ENCODE measurements at regions not wholly inside any gene's neighbourhood (a gene's known extent, or its start where the extent isn't known, plus 50 kb on each side); places are given as distances from the start of the nearest gene placed in this dataset.
"Not testable (repeated sequence)": the region's sequence is repeated elsewhere in the genome, so short reads cannot be mapped to it uniquely, and the experiment has no call there.

DNA sequence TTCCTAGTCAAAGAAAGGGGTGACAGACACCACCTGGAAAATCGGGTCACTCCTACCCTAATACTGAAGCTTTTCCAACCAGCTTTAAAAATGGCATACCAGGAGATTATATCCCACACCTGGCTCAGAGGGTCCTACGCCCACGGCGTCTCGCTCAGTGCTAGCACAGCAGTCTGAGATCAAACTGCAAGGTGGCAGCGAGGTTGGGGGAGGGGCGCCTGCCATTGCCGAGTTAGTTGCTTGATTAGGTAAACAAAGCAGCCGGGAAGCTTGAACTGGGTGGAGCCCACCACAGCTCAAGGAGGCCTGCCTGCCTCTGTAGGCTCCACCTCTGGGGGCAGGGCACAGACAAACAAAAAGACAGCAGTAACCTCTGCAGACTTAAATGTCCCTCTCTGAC is 127.1 kb downstream of the NXPE2 start:
- H3K79me2 ChIP-seq (ENCODE audit: control insufficient read depth, insufficient read depth, low read length); H3K18ac ChIP-seq (ENCODE audit: low read length); H3K4ac ChIP-seq (ENCODE audit: low read depth, low read length); H3K27ac ChIP-seq (ENCODE audit: low read depth, low read length); H4K5ac ChIP-seq (ENCODE audit: low read length); H3K56ac ChIP-seq (ENCODE audit: low read length); H3K9ac ChIP-seq (ENCODE audit: low read length); H3K4me2 ChIP-seq (ENCODE audit: low read length); H3K79me1 ChIP-seq (ENCODE audit: low read length); H3K4me3 ChIP-seq (ENCODE audit: low read length); H2BK5ac ChIP-seq (ENCODE audit: low read length); DNase-seq; H3K4me1 ChIP-seq (ENCODE audit: control insufficient read depth, low read depth, low read length); H3K27me3 ChIP-seq (ENCODE audit: insufficient read depth, low read length, poor library complexity); H2BK120ac ChIP-seq (ENCODE audit: low read depth, low read length); H2BK15ac ChIP-seq (replicated peaks; ENCODE audit: low read depth); H4K8ac ChIP-seq (ENCODE audit: low read depth, low read length); H3K23ac ChIP-seq (ENCODE audit: low read length); H3K36me3 ChIP-seq (ENCODE audit: control insufficient read depth, insufficient read depth, low read length); H2AK5ac ChIP-seq (ENCODE audit: low read length): not testable (repeated sequence)
- no CpG with 5 or more reads among the region's 9 CpGs for WGBS (ENCODE audit: extremely low coverage, insufficient coverage, low lambda C conversion rate)

DNA sequence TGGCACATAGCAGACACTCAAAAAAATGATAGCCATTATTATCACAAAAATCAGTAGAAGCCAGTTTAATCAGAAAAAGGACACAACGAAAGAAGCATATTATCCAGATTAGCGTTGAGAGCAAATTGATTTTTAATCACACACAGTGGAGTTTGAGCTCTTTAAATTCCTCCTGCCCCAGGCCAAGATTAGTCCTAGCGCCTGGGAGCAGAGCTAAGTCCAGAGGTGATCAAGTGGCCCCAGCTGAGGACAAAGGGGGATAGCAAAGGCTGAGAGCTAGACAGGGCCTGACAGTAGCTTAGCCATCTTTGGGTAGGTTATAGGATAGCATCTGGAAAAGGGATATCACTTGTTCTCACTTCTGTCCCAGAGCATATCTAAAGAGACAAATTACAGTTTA is 133.6 kb downstream of the NXPE2 start:
- no peak overlapping the region for H4K5ac ChIP-seq (ENCODE audit: low read length)
- no peak overlapping the region for H4K8ac ChIP-seq (ENCODE audit: low read depth, low read length)
- H3K79me1 ChIP-seq (ENCODE audit: low read length) = no peaks in the 10 kb centered on the region
- H3K56ac ChIP-seq (ENCODE audit: low read length) = no peak overlapping the region
- no peaks in the 10 kb centered on the region for H3K36me3 ChIP-seq (ENCODE audit: control insufficient read depth, insufficient read depth, low read length)
- H2BK5ac ChIP-seq (ENCODE audit: low read length) = no peak overlapping the region
- no peaks in the 10 kb centered on the region for H3K27me3 ChIP-seq (ENCODE audit: insufficient read depth, low read length, poor library complexity)
- no peak for DNase-seq
- no peak overlapping the region for H3K4me3 ChIP-seq (ENCODE audit: low read length)
- no peaks in the 10 kb centered on the region for H3K4me1 ChIP-seq (ENCODE audit: control insufficient read depth, low read depth, low read length)
- no peak overlapping the region for H2AK5ac ChIP-seq (ENCODE audit: low read length)
- no peak overlapping the region for H3K9ac ChIP-seq (ENCODE audit: low read length)
- no peak overlapping the region for H3K23ac ChIP-seq (ENCODE audit: low read length)
- no peak overlapping the region for H3K4ac ChIP-seq (ENCODE audit: low read depth, low read length)
- no peak overlapping the region for H2BK120ac ChIP-seq (ENCODE audit: low read depth, low read length)
- no peak overlapping the region for H3K27ac ChIP-seq (ENCODE audit: low read depth, low read length)
- H3K18ac ChIP-seq (ENCODE audit: low read length) = no peak overlapping the region
- H3K79me2 ChIP-seq (ENCODE audit: control insufficient read depth, insufficient read depth, low read length) = no peaks in the 10 kb centered on the region
- H2BK15ac ChIP-seq (replicated peaks; ENCODE audit: low read depth) = no peak overlapping the region
- H3K4me2 ChIP-seq (ENCODE audit: low read length) = no peak overlapping the region
- WGBS (ENCODE audit: extremely low coverage, insufficient coverage, low lambda C conversion rate) = no CpG with 5 or more reads among the region's 3 CpGs

DNA sequence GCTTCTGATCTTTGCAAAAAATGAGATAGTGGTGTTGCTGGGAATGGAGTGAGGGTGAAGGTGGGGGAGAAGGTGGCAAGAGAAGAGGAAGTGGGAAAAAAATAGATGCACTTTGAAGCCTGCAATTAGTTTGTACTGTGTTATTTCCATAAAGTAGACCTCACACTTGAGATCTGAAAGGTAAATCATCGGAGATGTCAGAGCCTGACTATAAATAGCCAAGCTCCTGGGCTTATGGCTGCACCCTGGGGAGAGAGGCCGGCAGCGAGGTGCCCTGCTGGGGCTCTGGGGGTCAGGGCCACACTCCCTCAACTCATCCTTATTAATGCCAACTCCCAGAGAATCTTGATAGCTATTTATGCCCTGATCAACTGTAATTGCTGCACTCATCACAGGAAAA is 134.4 kb downstream of the NXPE2 start:
- Histone ChIP-seq H3K18ac (ENCODE audit: low read length) (no peak overlapping the region), H3K79me1 (ENCODE audit: low read length) (no peaks in the 10 kb centered on the region), H4K5ac (ENCODE audit: low read length) (no peak overlapping the region), H3K4me1 (ENCODE audit: control insufficient read depth, low read depth, low read length) (no peaks in the 10 kb centered on the region), H3K4ac (ENCODE audit: low read depth, low read length) (no peak overlapping the region), H3K79me2 (ENCODE audit: control insufficient read depth, insufficient read depth, low read length) (no peaks in the 10 kb centered on the region), H2BK120ac (ENCODE audit: low read depth, low read length) (no peak overlapping the region), H3K23ac (ENCODE audit: low read length) (no peak overlapping the region), H3K9ac (ENCODE audit: low read length) (no peak overlapping the region), H2AK5ac (ENCODE audit: low read length) (no peak overlapping the region), H2BK15ac (replicated peaks; ENCODE audit: low read depth) (no peak overlapping the region), H3K27me3 (ENCODE audit: insufficient read depth, low read length, poor library complexity) (no peaks in the 10 kb centered on the region), H3K56ac (ENCODE audit: low read length) (no peak overlapping the region), H3K4me3 (ENCODE audit: low read length) (no peak overlapping the region), H3K4me2 (ENCODE audit: low read length) (no peak overlapping the region), H3K36me3 (ENCODE audit: control insufficient read depth, insufficient read depth, low read length) (no peaks in the 10 kb centered on the region), H4K8ac (ENCODE audit: low read depth, low read length) (no peak overlapping the region), H3K27ac (ENCODE audit: low read depth, low read length) (no peak overlapping the region), H2BK5ac (ENCODE audit: low read length) (no peak overlapping the region)
- WGBS (ENCODE audit: extremely low coverage, insufficient coverage, low lambda C conversion rate) = no CpG with 5 or more reads among the region's 3 CpGs
- DNase-seq = no peak

DNA sequence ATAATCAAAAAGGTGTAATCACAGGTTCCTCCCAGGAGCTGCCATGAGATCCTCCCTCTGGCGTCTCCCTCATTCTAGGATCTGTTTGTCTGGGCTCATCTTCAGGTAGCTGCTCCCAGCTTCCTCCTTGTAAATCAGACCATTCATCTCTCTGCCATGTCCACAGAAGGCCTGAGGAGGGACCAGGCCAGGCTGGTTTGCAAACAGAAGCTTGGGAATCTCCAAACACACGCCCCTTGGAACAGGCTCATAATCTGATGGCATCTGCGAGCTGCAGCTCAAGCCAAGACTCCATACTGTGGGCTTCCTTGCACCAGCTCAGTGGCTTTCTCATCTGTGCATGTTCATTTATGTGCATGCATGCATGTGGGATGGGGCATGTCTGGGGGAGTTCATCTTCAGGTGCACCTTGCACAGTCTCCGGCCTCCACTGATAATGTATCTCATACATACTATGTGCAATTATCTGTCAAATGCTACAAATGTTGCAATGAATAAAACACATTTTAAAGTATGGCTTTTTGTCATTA is 134.9 kb downstream of the NXPE2 start:
- no CpG with 5 or more reads among the region's 4 CpGs for WGBS (ENCODE audit: extremely low coverage, insufficient coverage, low lambda C conversion rate)
- Histone ChIP-seq H4K8ac (ENCODE audit: low read depth, low read length) (no peak overlapping the region), H2AK5ac (ENCODE audit: low read length) (no peak overlapping the region), H3K18ac (ENCODE audit: low read length) (no peak overlapping the region), H3K79me1 (ENCODE audit: low read length) (no peaks in the 10 kb centered on the region), H3K27ac (ENCODE audit: low read depth, low read length) (no peak overlapping the region), H3K4me1 (ENCODE audit: control insufficient read depth, low read depth, low read length) (no peaks in the 10 kb centered on the region), H3K36me3 (ENCODE audit: control insufficient read depth, insufficient read depth, low read length) (no peaks in the 10 kb centered on the region), H3K9ac (ENCODE audit: low read length) (no peak overlapping the region), H3K79me2 (ENCODE audit: control insufficient read depth, insufficient read depth, low read length) (no peaks in the 10 kb centered on the region), H2BK15ac (replicated peaks; ENCODE audit: low read depth) (no peak overlapping the region), H3K23ac (ENCODE audit: low read length) (no peak overlapping the region), H3K4ac (ENCODE audit: low read depth, low read length) (no peak overlapping the region), H4K5ac (ENCODE audit: low read length) (no peak overlapping the region), H3K56ac (ENCODE audit: low read length) (no peak overlapping the region), H3K27me3 (ENCODE audit: insufficient read depth, low read length, poor library complexity) (no peaks in the 10 kb centered on the region), H3K4me2 (ENCODE audit: low read length) (no peak overlapping the region), H3K4me3 (ENCODE audit: low read length) (no peak overlapping the region), H2BK120ac (ENCODE audit: low read depth, low read length) (no peak overlapping the region), H2BK5ac (ENCODE audit: low read length) (no peak overlapping the region)
- no peak for DNase-seq

DNA sequence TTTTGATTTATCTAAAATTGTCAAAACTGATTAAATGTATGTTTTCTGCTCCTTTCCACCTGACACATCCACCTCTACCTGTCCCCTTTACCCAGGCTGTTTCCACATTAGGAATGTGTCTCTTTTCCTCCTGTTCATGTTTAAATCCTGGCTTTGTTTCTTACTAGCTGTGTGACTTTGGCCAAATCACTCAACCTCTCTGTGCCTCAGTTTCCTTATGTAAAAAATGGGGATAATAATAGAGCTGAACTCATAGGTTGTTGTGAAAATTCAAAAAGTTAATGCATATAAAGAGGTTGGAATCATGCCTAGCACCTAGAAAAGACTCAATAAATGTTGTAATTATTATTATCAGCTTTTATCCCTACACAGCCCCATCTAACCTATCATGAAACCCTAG is 136.8 kb downstream of the NXPE2 start:
- Histone ChIP-seq H3K4me1 (ENCODE audit: control insufficient read depth, low read depth, low read length) (no peaks in the 10 kb centered on the region), H3K36me3 (ENCODE audit: control insufficient read depth, insufficient read depth, low read length) (no peaks in the 10 kb centered on the region), H3K23ac (ENCODE audit: low read length) (no peak overlapping the region), H3K79me1 (ENCODE audit: low read length) (no peaks in the 10 kb centered on the region), H2BK5ac (ENCODE audit: low read length) (no peak overlapping the region), H3K4ac (ENCODE audit: low read depth, low read length) (no peak overlapping the region), H2BK120ac (ENCODE audit: low read depth, low read length) (no peak overlapping the region), H3K18ac (ENCODE audit: low read length) (no peak overlapping the region), H2AK5ac (ENCODE audit: low read length) (no peak overlapping the region), H3K4me3 (ENCODE audit: low read length) (no peak overlapping the region), H3K9ac (ENCODE audit: low read length) (no peak overlapping the region), H4K8ac (ENCODE audit: low read depth, low read length) (no peak overlapping the region), H3K27me3 (ENCODE audit: insufficient read depth, low read length, poor library complexity) (no peaks in the 10 kb centered on the region), H3K4me2 (ENCODE audit: low read length) (no peak overlapping the region), H2BK15ac (replicated peaks; ENCODE audit: low read depth) (no peak overlapping the region), H3K27ac (ENCODE audit: low read depth, low read length) (no peak overlapping the region), H3K79me2 (ENCODE audit: control insufficient read depth, insufficient read depth, low read length) (no peaks in the 10 kb centered on the region), H3K56ac (ENCODE audit: low read length) (no peak overlapping the region), H4K5ac (ENCODE audit: low read length) (no peak overlapping the region)
- DNase-seq = no peak

DNA sequence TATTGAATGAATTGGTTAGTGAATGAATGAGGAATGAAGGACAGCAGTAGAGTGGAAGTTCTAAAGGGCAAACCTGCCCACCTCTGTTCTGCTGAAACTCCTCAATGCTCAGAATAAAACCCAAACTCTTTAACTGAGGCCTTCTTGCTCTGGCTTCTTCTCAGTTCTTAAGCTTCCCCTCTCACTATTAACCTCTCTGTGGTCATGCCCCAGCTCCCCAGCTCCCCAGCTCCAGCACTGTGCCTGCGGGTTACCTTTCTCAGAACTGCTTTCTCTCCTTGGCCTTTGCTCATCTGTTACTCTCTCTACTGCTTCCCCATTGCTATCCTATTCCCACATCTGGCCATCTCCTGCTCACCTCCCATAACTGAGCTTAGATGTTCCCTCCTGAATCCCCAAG is 137.4 kb downstream of the NXPE2 start:
- H3K4me2 ChIP-seq (ENCODE audit: low read length) = no peak overlapping the region
- H3K4me3 ChIP-seq (ENCODE audit: low read length) = no peak overlapping the region
- H3K27me3 ChIP-seq (ENCODE audit: insufficient read depth, low read length, poor library complexity) = no peaks in the 10 kb centered on the region
- H4K5ac ChIP-seq (ENCODE audit: low read length) = no peak overlapping the region
- H3K27ac ChIP-seq (ENCODE audit: low read depth, low read length) = no peak overlapping the region
- H2BK15ac ChIP-seq (replicated peaks; ENCODE audit: low read depth) = no peak overlapping the region
- no peaks in the 10 kb centered on the region for H3K79me1 ChIP-seq (ENCODE audit: low read length)
- H2BK120ac ChIP-seq (ENCODE audit: low read depth, low read length) = no peak overlapping the region
- no peaks in the 10 kb centered on the region for H3K36me3 ChIP-seq (ENCODE audit: control insufficient read depth, insufficient read depth, low read length)
- H2AK5ac ChIP-seq (ENCODE audit: low read length) = no peak overlapping the region
- H3K9ac ChIP-seq (ENCODE audit: low read length) = no peak overlapping the region
- no peak overlapping the region for H3K56ac ChIP-seq (ENCODE audit: low read length)
- WGBS (ENCODE audit: extremely low coverage, insufficient coverage, low lambda C conversion rate) = no CpG with 5 or more reads among the region's 1 CpG
- no peak overlapping the region for H3K4ac ChIP-seq (ENCODE audit: low read depth, low read length)
- H3K79me2 ChIP-seq (ENCODE audit: control insufficient read depth, insufficient read depth, low read length) = no peaks in the 10 kb centered on the region
- no peaks in the 10 kb centered on the region for H3K4me1 ChIP-seq (ENCODE audit: control insufficient read depth, low read depth, low read length)
- H4K8ac ChIP-seq (ENCODE audit: low read depth, low read length) = no peak overlapping the region
- no peak for DNase-seq
- H3K23ac ChIP-seq (ENCODE audit: low read length) = no peak overlapping the region
- no peak overlapping the region for H3K18ac ChIP-seq (ENCODE audit: low read length)
- no peak overlapping the region for H2BK5ac ChIP-seq (ENCODE audit: low read length)
